HG02938 (cell line): ENCODE measurements at regions not wholly inside any gene's neighbourhood (a gene's known extent, or its start where the extent isn't known, plus 50 kb on each side); places are given as distances from the start of the nearest gene placed in this dataset.
"Not testable (repeated sequence)": the region's sequence is repeated elsewhere in the genome, so short reads cannot be mapped to it uniquely, and the experiment has no call there.

ENCODE experiments used
- ATAC-seq: cut with Tn5 transposase; IDR thresholded peaks from one replicate; pipeline ENCODE4 v1.9.1; 2021; ENCODE audit warnings: mild to moderate bottlenecking, moderate library complexity; ENCODE audit not compliant: unreplicated experiment

- no peak for ATAC-seq
Measured at GRCh38 chr20:6355754-6356451, 233.1 kb upstream of the FERMT1 start.

- ATAC-seq = no peak
Measured at GRCh38 chr20:6348908-6349307, 226.1 kb upstream of the FERMT1 start.

- no peak for ATAC-seq
Measured at GRCh38 chr20:6347916-6348315, 225.1 kb upstream of the FERMT1 start.

GRCh38 chr20:6341491-6341890 lies 218.7 kb upstream of the FERMT1 start:
- ATAC-seq = no peak

GRCh38 chr20:6339176-6339575 lies 216.3 kb upstream of the FERMT1 start:
- no peak for ATAC-seq

- no peak for ATAC-seq
Measured at GRCh38 chr20:6333110-6333509, 210.3 kb upstream of the FERMT1 start.

GRCh38 chr20:6321235-6321634 lies 198.4 kb upstream of the FERMT1 start:
- not testable (repeated sequence) for ATAC-seq

- no peak for ATAC-seq
Measured at GRCh38 chr20:6311841-6312655, 189.2 kb upstream of the FERMT1 start.

GRCh38 chr20:6311097-6311496 lies 188.3 kb upstream of the FERMT1 start:
- no peak for ATAC-seq

GRCh38 chr20:6305536-6305935 lies 182.7 kb upstream of the FERMT1 start:
- no peak for ATAC-seq

- ATAC-seq = no peak
Measured at GRCh38 chr20:6302041-6302440, 179.2 kb upstream of the FERMT1 start.

GRCh38 chr20:6299456-6299855 lies 176.6 kb upstream of the FERMT1 start:
- ATAC-seq = no peak

GRCh38 chr20:6298049-6298448 lies 175.2 kb upstream of the FERMT1 start:
- ATAC-seq = no peak

- ATAC-seq = no peak
Measured at GRCh38 chr20:6295867-6296256, 173.0 kb upstream of the FERMT1 start.

GRCh38 chr20:6295127-6295866 lies 172.5 kb upstream of the FERMT1 start:
- no peak for ATAC-seq

GRCh38 chr20:6287471-6287870 lies 164.6 kb upstream of the FERMT1 start:
- no peak for ATAC-seq

GRCh38 chr20:6282642-6283041 lies 159.8 kb upstream of the FERMT1 start:
- no peak for ATAC-seq

- ATAC-seq = no peak
Measured at GRCh38 chr20:6277661-6278240, 154.9 kb upstream of the FERMT1 start.

- ATAC-seq = not testable (repeated sequence)
Measured at GRCh38 chr20:6270404-6270803, 147.6 kb upstream of the FERMT1 start.

GRCh38 chr20:6269168-6269873 lies 146.5 kb upstream of the FERMT1 start:
- ATAC-seq = no peak
